Lower leg skin (tissue), 3 donors: ENCODE measurements at regions not wholly inside any gene's neighbourhood (a gene's known extent, or its start where the extent isn't known, plus 50 kb on each side); places are given as distances from the start of the nearest gene placed in this dataset.

Source experiments
- CTCF ChIP-seq, 3 donors: fragments of 450-650 bp; IDR thresholded peaks; one replicate each; pipeline ENCODE4 v1.5.1; 2016; ENCODE audit warnings: antibody characterized with exemption in 3 of 3, mild to moderate bottlenecking in 3 of 3, moderate library complexity in 2 of 3
- POLR2A ChIP-seq, 2 donors: fragments of 450-650 bp; IDR thresholded peaks; one replicate each; pipeline ENCODE4 v1.6.1; 2016 to 2017; ENCODE audit warnings: antibody characterized with exemption in 2 of 2, mild to moderate bottlenecking in 1 of 2, moderate library complexity in 1 of 2

- TF ChIP-seq CTCF (IDR thresholded peaks at IDR 0.05), result no peak
- TF ChIP-seq POLR2A (IDR thresholded peaks at IDR 0.05), result no peak
These were observed 347.6 kb downstream of the PTPRC start for GRCh38 chr1:198986442-198986841.
